ENCODE measurements at regions not wholly inside any gene's neighbourhood (a gene's known extent, or its start where the extent isn't known, plus 50 kb on each side); places are given as distances from the start of the nearest gene placed in this dataset.
A peak's percentile ranks its signal among the peaks of the same experiment; 100 is the strongest.

- Histone ChIP-seq H3K9ac (ENCODE audit: low read depth, low read length, poor library complexity) (no peak overlapping the region), H3K14ac (ENCODE audit: low read length) (no peak overlapping the region), H3K18ac (ENCODE audit: low read length) (no peak overlapping the region), H3K27me3 (ENCODE audit: control insufficient read depth in 3 of 3, insufficient read depth in 3 of 3, low read depth in 1 of 3, low read length in 3 of 3) (peaks cover 0 to 36% (median 1%) of the 10 kb centered on the region in 3 experiments), H3K79me1 (ENCODE audit: low read depth, low read length) (no peaks in the 10 kb centered on the region), H4K8ac (ENCODE audit: low read depth, low read length) (no peak overlapping the region), H3K4me1 (ENCODE audit: control insufficient read depth in 2 of 2, insufficient read depth in 1 of 2, low read depth in 1 of 2, low read length in 2 of 2) (peaks cover 0 to 11% of the 10 kb centered on the region in 2 donors), H2BK5ac (ENCODE audit: low read length) (no peak overlapping the region), H3K23ac (ENCODE audit: low read depth, low read length, poor library complexity) (no peak overlapping the region), H3K9me3 (replicated peaks in 1 of 2; ENCODE audit: control insufficient read depth in 2 of 2, insufficient read depth in 1 of 2, low read depth in 1 of 2, low read length in 2 of 2) (no peaks in the 10 kb centered on the region), H3K4me2 (ENCODE audit: insufficient read depth, low read length, poor library complexity, severe bottlenecking) (no peak overlapping the region), H2BK15ac (ENCODE audit: low read length) (no peak overlapping the region), H3K27ac (replicated peaks; ENCODE audit: low read length) (no peak overlapping the region), H2AFZ (ENCODE audit: low read length) (no peak overlapping the region), H3K4me3 (ENCODE audit: low read length in 2 of 2) (no peak overlapping the region), H2BK120ac (ENCODE audit: low read depth, low read length) (peak overlapping the region; percentile 26), H3K36me3 (replicated peaks in 1 of 2; ENCODE audit: control insufficient read depth in 2 of 2, insufficient read depth in 2 of 2, low read length in 2 of 2) (no peaks in the 10 kb centered on the region), H2AK5ac (ENCODE audit: low read depth, low read length) (no peak overlapping the region), H3K4ac (ENCODE audit: low read length) (no peak overlapping the region), H4K91ac (ENCODE audit: low read depth, low read length, poor library complexity) (no peak overlapping the region), H2BK12ac (ENCODE audit: low read length) (no peak overlapping the region)
- no CpG with 5 or more reads among the region's 3 CpGs for WGBS, 2 donors (ENCODE audit: extremely low coverage in 2 of 2, insufficient read length in 2 of 2, insufficient replicate concordance in 1 of 2)
- DNase-seq (ENCODE audit: low spot score) = no peak
These were observed 68.7 kb upstream of the SIMC1 start for GRCh38 chr5:176169393-176170063.

GRCh38 chr5:176170084-176170483 lies 68.1 kb upstream of the SIMC1 start:
- no peak overlapping the region for H4K8ac ChIP-seq (ENCODE audit: low read depth, low read length)
- H2BK15ac ChIP-seq (ENCODE audit: low read length) = no peak overlapping the region

GRCh38 chr5:176171171-176171760 lies 67.0 kb upstream of the SIMC1 start:
- Histone ChIP-seq H3K9ac (ENCODE audit: low read depth, low read length, poor library complexity) (no peak overlapping the region), H3K27me3 (ENCODE audit: control insufficient read depth in 3 of 3, insufficient read depth in 3 of 3, low read depth in 1 of 3, low read length in 3 of 3) (peaks cover 0 to 34% (median 1%) of the 10 kb centered on the region in 3 experiments), H4K91ac (ENCODE audit: low read depth, low read length, poor library complexity) (no peak overlapping the region), H3K4me1 (ENCODE audit: control insufficient read depth in 2 of 2, insufficient read depth in 1 of 2, low read depth in 1 of 2, low read length in 2 of 2) (peaks cover 0 to 11% of the 10 kb centered on the region in 2 donors), H2BK12ac (ENCODE audit: low read length) (no peak overlapping the region), H3K18ac (ENCODE audit: low read length) (no peak overlapping the region), H4K8ac (ENCODE audit: low read depth, low read length) (no peak overlapping the region), H3K23ac (ENCODE audit: low read depth, low read length, poor library complexity) (no peak overlapping the region), H2BK120ac (ENCODE audit: low read depth, low read length) (no peak overlapping the region), H3K4ac (ENCODE audit: low read length) (no peak overlapping the region), H3K36me3 (replicated peaks in 1 of 2; ENCODE audit: control insufficient read depth in 2 of 2, insufficient read depth in 2 of 2, low read length in 2 of 2) (no peaks in the 10 kb centered on the region), H3K27ac (replicated peaks; ENCODE audit: low read length) (no peak overlapping the region), H2BK15ac (ENCODE audit: low read length) (no peak overlapping the region), H3K79me1 (ENCODE audit: low read depth, low read length) (no peaks in the 10 kb centered on the region), H2AFZ (ENCODE audit: low read length) (no peak overlapping the region), H3K14ac (ENCODE audit: low read length) (no peak overlapping the region), H2BK5ac (ENCODE audit: low read length) (no peak overlapping the region), H3K4me2 (ENCODE audit: insufficient read depth, low read length, poor library complexity, severe bottlenecking) (no peak overlapping the region), H3K9me3 (replicated peaks in 1 of 2; ENCODE audit: control insufficient read depth in 2 of 2, insufficient read depth in 1 of 2, low read depth in 1 of 2, low read length in 2 of 2) (no peaks in the 10 kb centered on the region), H3K4me3 (ENCODE audit: low read length in 2 of 2) (no peak overlapping the region), H2AK5ac (ENCODE audit: low read depth, low read length) (no peak overlapping the region)
- no peak for DNase-seq (ENCODE audit: low spot score)
- no CpG with 5 or more reads among the region's 11 CpGs for WGBS, 2 donors (ENCODE audit: extremely low coverage in 2 of 2, insufficient read length in 2 of 2, insufficient replicate concordance in 1 of 2)

More at GRCh38 chr5:176170084-176170483, 68.1 kb upstream of the SIMC1 start:
- no peak overlapping the region for H2BK5ac ChIP-seq (ENCODE audit: low read length)
- H2BK120ac ChIP-seq (ENCODE audit: low read depth, low read length) = peak overlapping the region; percentile 26
- H3K27ac ChIP-seq (replicated peaks; ENCODE audit: low read length) = no peak overlapping the region
- no peak for DNase-seq (ENCODE audit: low spot score)
- H3K4me3 ChIP-seq (ENCODE audit: low read length in 2 of 2) = peak overlapping the region in 1 of 2 donors; percentile 48
- H3K4me2 ChIP-seq (ENCODE audit: insufficient read depth, low read length, poor library complexity, severe bottlenecking) = no peak overlapping the region
- H4K91ac ChIP-seq (ENCODE audit: low read depth, low read length, poor library complexity) = no peak overlapping the region
- H3K79me1 ChIP-seq (ENCODE audit: low read depth, low read length) = no peaks in the 10 kb centered on the region
- no peak overlapping the region for H3K14ac ChIP-seq (ENCODE audit: low read length)
- H3K9ac ChIP-seq (ENCODE audit: low read depth, low read length, poor library complexity) = no peak overlapping the region
- no peaks in the 10 kb centered on the region for H3K9me3 ChIP-seq (replicated peaks in 1 of 2; ENCODE audit: control insufficient read depth in 2 of 2, insufficient read depth in 1 of 2, low read depth in 1 of 2, low read length in 2 of 2)
- H3K27me3 ChIP-seq (ENCODE audit: control insufficient read depth in 3 of 3, insufficient read depth in 3 of 3, low read depth in 1 of 3, low read length in 3 of 3) = peaks cover 0 to 36% (median 1%) of the 10 kb centered on the region in 3 experiments
- peaks cover 0 to 11% of the 10 kb centered on the region in 2 donors for H3K4me1 ChIP-seq (ENCODE audit: control insufficient read depth in 2 of 2, insufficient read depth in 1 of 2, low read depth in 1 of 2, low read length in 2 of 2)
- no CpG with 5 or more reads among the region's 2 CpGs for WGBS, 2 donors (ENCODE audit: extremely low coverage in 2 of 2, insufficient read length in 2 of 2, insufficient replicate concordance in 1 of 2)
- no peak overlapping the region for H3K4ac ChIP-seq (ENCODE audit: low read length)
- H3K36me3 ChIP-seq (replicated peaks in 1 of 2; ENCODE audit: control insufficient read depth in 2 of 2, insufficient read depth in 2 of 2, low read length in 2 of 2) = no peaks in the 10 kb centered on the region
- no peak overlapping the region for H2AK5ac ChIP-seq (ENCODE audit: low read depth, low read length)
- H2AFZ ChIP-seq (ENCODE audit: low read length) = no peak overlapping the region
- no peak overlapping the region for H2BK12ac ChIP-seq (ENCODE audit: low read length)
- no peak overlapping the region for H3K18ac ChIP-seq (ENCODE audit: low read length)
- no peak overlapping the region for H3K23ac ChIP-seq (ENCODE audit: low read depth, low read length, poor library complexity)

GRCh38 chr5:176172246-176172645 lies 66.0 kb upstream of the SIMC1 start:
- H2BK5ac ChIP-seq (ENCODE audit: low read length) = no peak overlapping the region
- no peak overlapping the region for H2BK12ac ChIP-seq (ENCODE audit: low read length)
- no peak overlapping the region for H2BK15ac ChIP-seq (ENCODE audit: low read length)
- H3K36me3 ChIP-seq (replicated peaks in 1 of 2; ENCODE audit: control insufficient read depth in 2 of 2, insufficient read depth in 2 of 2, low read length in 2 of 2) = no peaks in the 10 kb centered on the region
- H3K79me1 ChIP-seq (ENCODE audit: low read depth, low read length) = no peaks in the 10 kb centered on the region
- H2AFZ ChIP-seq (ENCODE audit: low read length) = no peak overlapping the region
- no peak overlapping the region for H4K8ac ChIP-seq (ENCODE audit: low read depth, low read length)
- H2BK120ac ChIP-seq (ENCODE audit: low read depth, low read length) = no peak overlapping the region
- no peak overlapping the region for H3K23ac ChIP-seq (ENCODE audit: low read depth, low read length, poor library complexity)
- H3K4ac ChIP-seq (ENCODE audit: low read length) = no peak overlapping the region
- H3K4me2 ChIP-seq (ENCODE audit: insufficient read depth, low read length, poor library complexity, severe bottlenecking) = no peak overlapping the region
- no peak overlapping the region for H3K4me3 ChIP-seq (ENCODE audit: low read length in 2 of 2)
- no peak overlapping the region for H2AK5ac ChIP-seq (ENCODE audit: low read depth, low read length)
- H3K9ac ChIP-seq (ENCODE audit: low read depth, low read length, poor library complexity) = no peak overlapping the region
- no peaks in the 10 kb centered on the region for H3K9me3 ChIP-seq (replicated peaks in 1 of 2; ENCODE audit: control insufficient read depth in 2 of 2, insufficient read depth in 1 of 2, low read depth in 1 of 2, low read length in 2 of 2)
- H3K4me1 ChIP-seq (ENCODE audit: control insufficient read depth in 2 of 2, insufficient read depth in 1 of 2, low read depth in 1 of 2, low read length in 2 of 2) = peaks cover 0 to 11% of the 10 kb centered on the region in 2 donors
- no peak overlapping the region for H3K27ac ChIP-seq (replicated peaks; ENCODE audit: low read length)
- H4K91ac ChIP-seq (ENCODE audit: low read depth, low read length, poor library complexity) = no peak overlapping the region
- no peak for DNase-seq (ENCODE audit: low spot score)
- peaks cover 0 to 36% (median 1%) of the 10 kb centered on the region in 3 experiments for H3K27me3 ChIP-seq (ENCODE audit: control insufficient read depth in 3 of 3, insufficient read depth in 3 of 3, low read depth in 1 of 3, low read length in 3 of 3)
- no peak overlapping the region for H3K14ac ChIP-seq (ENCODE audit: low read length)
- H3K18ac ChIP-seq (ENCODE audit: low read length) = no peak overlapping the region
- no CpG with 5 or more reads among the region's 7 CpGs for WGBS, 2 donors (ENCODE audit: extremely low coverage in 2 of 2, insufficient read length in 2 of 2, insufficient replicate concordance in 1 of 2)

Measured in neuronal stem cell (in vitro differentiated cells).